ENCODE measurements at regions not wholly inside any gene's neighbourhood (a gene's known extent, or its start where the extent isn't known, plus 50 kb on each side); places are given as distances from the start of the nearest gene placed in this dataset.
A peak's percentile ranks its signal among the peaks of the same experiment; 100 is the strongest.
"Not testable (repeated sequence)": the region's sequence is repeated elsewhere in the genome, so short reads cannot be mapped to it uniquely, and the experiment has no call there.

GRCh38 chr5:138678826-138679225 is 74.4 kb upstream of the CTNNA1 start:
- H3K4me1 Mint-ChIP-seq; CTCF ChIA-PET; H3K36me3 Mint-ChIP-seq (ENCODE audit: low read depth); DNase-seq; H3K4me3 Mint-ChIP-seq; POLR2A ChIA-PET; H3K27ac Mint-ChIP-seq; H3K9me3 Mint-ChIP-seq: not testable (repeated sequence)
- peaks cover 65% of the 10 kb centered on the region for H3K27me3 Mint-ChIP-seq

GRCh38 chr5:138677782-138678181 is 75.4 kb upstream of the CTNNA1 start:
- ChIA-PET POLR2A (no interaction called here), CTCF (no interaction called here)
- Mint-ChIP-seq H3K27ac (no peak overlapping the region), H3K27me3 (peaks cover 64% of the 10 kb centered on the region), H3K9me3 (peaks cover 8% of the 10 kb centered on the region), H3K4me3 (no peak overlapping the region), H3K36me3 (ENCODE audit: low read depth) (no peaks in the 10 kb centered on the region), H3K4me1 (no peaks in the 10 kb centered on the region)
- DNase-seq: no peak

- ChIA-PET POLR2A (no interaction called here), CTCF (interaction anchor here (0.7 kb wide), 1 partner anchor 1094 kb away, joined by 3 read pairs; no protein-coding TSS in a partner anchor)
- Mint-ChIP-seq H3K9me3 (peaks cover 8% of the 10 kb centered on the region), H3K27ac (no peak overlapping the region), H3K27me3 (peaks cover 63% of the 10 kb centered on the region), H3K4me1 (no peaks in the 10 kb centered on the region), H3K36me3 (ENCODE audit: low read depth) (no peaks in the 10 kb centered on the region), H3K4me3 (no peak overlapping the region)
- no peak for DNase-seq
Measured at GRCh38 chr5:138676556-138677193, 76.5 kb upstream of the CTNNA1 start.

DNA sequence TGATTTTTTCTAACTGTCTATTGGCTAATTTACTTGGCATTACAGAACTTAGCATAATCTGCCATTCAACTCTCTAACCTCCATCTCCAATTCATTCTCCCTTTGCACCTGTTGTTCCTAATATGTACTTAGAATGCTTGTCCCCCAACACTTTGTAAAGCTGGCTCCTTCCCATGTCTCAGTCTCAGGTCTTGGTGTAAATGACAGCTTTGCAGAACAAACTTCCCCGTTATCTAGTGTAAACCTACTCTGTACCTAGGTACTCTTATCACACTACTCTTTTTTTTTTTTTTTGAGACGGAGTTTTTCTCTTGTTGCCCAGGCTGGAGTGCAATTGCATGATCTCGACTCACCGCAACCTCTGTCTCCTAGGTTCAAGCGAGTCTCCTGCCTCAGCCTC is 77.2 kb upstream of the CTNNA1 start:
- Mint-ChIP-seq H3K4me1 (no peaks in the 10 kb centered on the region), H3K9me3 (peaks cover 8% of the 10 kb centered on the region), H3K4me3 (no peak overlapping the region), H3K27ac (no peak overlapping the region), H3K36me3 (ENCODE audit: low read depth) (no peaks in the 10 kb centered on the region), H3K27me3 (peaks cover 61% of the 10 kb centered on the region)
- CTCF ChIA-PET: interaction anchor here (0.7 kb wide), 1 partner anchor 1094 kb away, joined by 3 read pairs; no protein-coding TSS in a partner anchor
- no peak for DNase-seq
- POLR2A ChIA-PET: no interaction called here

GRCh38 chr5:138668451-138669380 is 84.5 kb upstream of the CTNNA1 start:
- ChIA-PET CTCF (interaction anchor here (1.0 to 1.2 kb wide), 2 partner anchors 14 to 121 kb away, joined by 3 read pairs; no protein-coding TSS in a partner anchor), POLR2A (interaction anchor here (1.0 to 1.9 kb wide), 2 partner anchors 15 to 20 kb away, joined by 3 to 9 read pairs; no protein-coding TSS in a partner anchor)
- DNase-seq: peak; percentile 61
- no peaks in the 10 kb centered on the region for H3K36me3 Mint-ChIP-seq (ENCODE audit: low read depth)
- H3K27me3 Mint-ChIP-seq: peaks cover 74% of the 10 kb centered on the region
- no peak overlapping the region for H3K27ac Mint-ChIP-seq
- H3K4me1 Mint-ChIP-seq: peaks cover 19% of the 10 kb centered on the region
- H3K4me3 Mint-ChIP-seq: no peak overlapping the region
- H3K9me3 Mint-ChIP-seq: no peaks in the 10 kb centered on the region

DNA sequence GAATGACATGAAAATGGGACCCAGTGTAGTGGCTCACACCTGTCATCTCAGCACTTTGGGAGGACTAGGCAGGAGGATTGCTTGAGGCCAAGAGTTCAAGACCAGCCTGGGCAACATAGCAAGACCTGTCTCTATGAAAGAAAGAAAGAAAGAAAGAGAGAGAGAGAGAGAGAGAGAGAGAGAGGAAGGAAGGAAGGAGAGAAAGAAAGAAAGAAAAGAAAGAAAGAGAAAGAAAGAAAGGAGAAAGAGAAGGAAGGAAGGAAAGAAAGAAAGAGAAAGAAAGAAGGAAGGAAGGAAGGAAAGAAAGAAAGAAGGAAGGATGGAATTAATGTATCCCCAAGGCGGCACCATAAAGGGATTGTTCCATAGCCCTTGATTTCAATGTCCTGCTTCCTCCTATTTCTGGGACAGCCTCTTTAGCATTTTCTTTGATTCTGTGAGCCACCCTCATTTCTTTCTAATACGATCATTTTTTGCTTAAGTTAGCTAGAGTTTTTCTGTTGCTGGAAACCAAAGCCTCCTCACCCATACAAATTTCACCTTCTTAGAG is 85.4 kb upstream of the CTNNA1 start:
- CTCF ChIA-PET: interaction anchor here (1.2 kb wide), 1 partner anchor 13 kb away, joined by 3 read pairs; no protein-coding TSS in a partner anchor
- not testable (repeated sequence) for DNase-seq; H3K36me3 Mint-ChIP-seq (ENCODE audit: low read depth); H3K4me3 Mint-ChIP-seq; H3K9me3 Mint-ChIP-seq; H3K27ac Mint-ChIP-seq
- H3K27me3 Mint-ChIP-seq: peaks cover 74% of the 10 kb centered on the region
- POLR2A ChIA-PET: interaction anchor here (1.0 to 1.9 kb wide), 2 partner anchors 14 to 20 kb away, joined by 3 to 9 read pairs; no protein-coding TSS in a partner anchor
- H3K4me1 Mint-ChIP-seq: peaks cover 28% of the 10 kb centered on the region

- no peaks in the 10 kb centered on the region for H3K36me3 Mint-ChIP-seq (ENCODE audit: low read depth)
- H3K27ac Mint-ChIP-seq: no peak overlapping the region
- POLR2A ChIA-PET: no interaction called here
- no peaks in the 10 kb centered on the region for H3K9me3 Mint-ChIP-seq
- CTCF ChIA-PET: no interaction called here
- peaks cover 33% of the 10 kb centered on the region for H3K4me1 Mint-ChIP-seq
- no peak for DNase-seq
- peaks cover 78% of the 10 kb centered on the region for H3K27me3 Mint-ChIP-seq
- H3K4me3 Mint-ChIP-seq: no peak overlapping the region
Measured at GRCh38 chr5:138666226-138666742, 86.9 kb upstream of the CTNNA1 start.

- Mint-ChIP-seq H3K9me3 (no peaks in the 10 kb centered on the region), H3K27ac (no peak overlapping the region), H3K4me1 (peaks cover 33% of the 10 kb centered on the region), H3K27me3 (peaks cover 86% of the 10 kb centered on the region), H3K36me3 (ENCODE audit: low read depth) (no peaks in the 10 kb centered on the region), H3K4me3 (no peak overlapping the region)
- ChIA-PET POLR2A (no interaction called here), CTCF (no interaction called here)
- DNase-seq: no peak
Measured at GRCh38 chr5:138665261-138665660, 88.0 kb upstream of the CTNNA1 start.

DNA sequence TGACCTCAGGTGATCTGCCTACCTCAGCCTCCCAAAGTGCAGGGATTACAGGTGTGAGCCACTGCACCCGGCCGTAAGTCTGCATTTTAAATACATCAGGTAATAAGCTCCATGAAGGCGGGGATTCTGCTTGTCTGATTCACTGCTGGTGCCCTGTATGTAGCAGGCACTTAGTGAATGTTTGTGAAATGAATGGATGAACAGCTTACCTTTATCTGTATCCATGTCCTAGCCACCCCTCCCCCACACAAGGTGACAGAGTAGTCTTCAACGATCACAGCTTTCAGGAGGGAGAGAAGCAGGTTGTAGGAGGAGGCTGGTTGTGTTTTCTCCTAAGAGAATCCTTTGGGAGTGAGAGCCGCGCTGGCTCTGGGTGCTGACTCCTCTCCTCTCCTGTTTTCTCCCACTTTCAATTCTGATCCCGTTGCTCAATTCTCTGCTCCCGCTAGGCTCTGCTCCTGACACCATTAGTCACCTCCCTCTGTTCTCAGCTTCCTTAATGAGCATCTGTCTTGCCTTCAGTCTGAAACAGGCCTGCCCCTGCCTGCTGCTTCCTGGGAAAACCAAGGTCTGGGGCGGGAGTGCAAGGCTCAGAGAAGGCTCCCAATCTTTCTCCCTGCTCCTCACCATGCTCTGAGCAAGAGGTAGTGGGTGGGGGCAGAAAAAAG is 88.8 kb upstream of the CTNNA1 start:
- ChIA-PET CTCF (interaction anchor here (0.6 to 1.1 kb wide), 2 partner anchors 20 to 351 kb away, joined by 3 to 6 read pairs; no protein-coding TSS in a partner anchor), POLR2A (no interaction called here)
- DNase-seq: no peak
- H3K4me3 Mint-ChIP-seq: no peak overlapping the region
- H3K9me3 Mint-ChIP-seq: no peaks in the 10 kb centered on the region
- H3K4me1 Mint-ChIP-seq: peaks cover 32% of the 10 kb centered on the region
- no peak overlapping the region for H3K27ac Mint-ChIP-seq
- peaks cover 86% of the 10 kb centered on the region for H3K27me3 Mint-ChIP-seq
- no peaks in the 10 kb centered on the region for H3K36me3 Mint-ChIP-seq (ENCODE audit: low read depth)

- ChIA-PET POLR2A (no interaction called here), CTCF (interaction anchor here (1.1 kb wide), 1 partner anchor 19 kb away, joined by 3 read pairs; no protein-coding TSS in a partner anchor)
- H3K4me1 Mint-ChIP-seq: peaks cover 23% of the 10 kb centered on the region
- no peak overlapping the region for H3K4me3 Mint-ChIP-seq
- H3K27me3 Mint-ChIP-seq: peaks cover 86% of the 10 kb centered on the region
- H3K9me3 Mint-ChIP-seq: no peaks in the 10 kb centered on the region
- no peaks in the 10 kb centered on the region for H3K36me3 Mint-ChIP-seq (ENCODE audit: low read depth)
- DNase-seq: no peak
- no peak overlapping the region for H3K27ac Mint-ChIP-seq
Measured at GRCh38 chr5:138663561-138663960, 88.4 kb upstream of the HSPA9 start.

- Mint-ChIP-seq H3K27ac (no peak overlapping the region), H3K4me1 (peaks cover 18% of the 10 kb centered on the region), H3K4me3 (no peak overlapping the region), H3K36me3 (ENCODE audit: low read depth) (no peaks in the 10 kb centered on the region), H3K9me3 (no peaks in the 10 kb centered on the region), H3K27me3 (peaks cover 86% of the 10 kb centered on the region)
- CTCF ChIA-PET: no interaction called here
- DNase-seq: peak; percentile 35
- POLR2A ChIA-PET: no interaction called here
Measured at GRCh38 chr5:138663009-138663408, 87.8 kb upstream of the HSPA9 start.

DNA sequence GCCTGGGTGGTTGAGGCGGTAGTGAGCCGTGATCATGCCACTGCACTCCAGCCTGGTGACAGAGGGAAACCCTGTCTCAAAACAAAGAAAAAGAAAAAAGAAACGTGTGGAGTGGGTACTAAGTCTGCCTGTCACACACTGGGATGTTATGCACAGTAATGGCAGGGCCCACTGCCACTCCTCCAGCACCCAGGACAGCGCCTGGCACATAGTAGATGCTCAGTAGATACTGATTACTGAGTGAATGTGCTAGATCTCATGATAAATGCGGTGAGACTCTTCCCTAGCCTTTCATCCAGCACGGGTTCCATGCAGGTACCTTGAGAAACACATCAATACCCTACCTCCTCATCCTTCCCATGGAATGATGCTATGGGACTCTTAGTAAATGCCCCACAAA is 87.4 kb upstream of the HSPA9 start:
- peak; percentile 56 for DNase-seq
- Mint-ChIP-seq H3K4me3 (no peak overlapping the region), H3K9me3 (no peaks in the 10 kb centered on the region), H3K4me1 (peaks cover 14% of the 10 kb centered on the region), H3K27me3 (peaks cover 86% of the 10 kb centered on the region), H3K27ac (no peak overlapping the region), H3K36me3 (ENCODE audit: low read depth) (no peaks in the 10 kb centered on the region)
- CTCF ChIA-PET: no interaction called here
- POLR2A ChIA-PET: interaction anchor here (1.1 kb wide), 1 partner anchor 631 kb away, joined by 3 read pairs; the partner anchor contains the start of gene MATR3
